NT2/D1 (cell line): ENCODE measurements at regions not wholly inside any gene's neighbourhood (a gene's known extent, or its start where the extent isn't known, plus 50 kb on each side); places are given as distances from the start of the nearest gene placed in this dataset.

ENCODE experiments used
- DNase-seq: peaks from one replicate; pipeline ENCODE4 v3.0.0-alpha.2; 2011; ENCODE audit warnings: low read depth, low spot score
- H3K27me3 ChIP-seq: 2 replicates; pipeline ENCODE4 v1.6.0; 2011; ENCODE audit warnings: mild to moderate bottlenecking; ENCODE audit not compliant: insufficient read length, insufficient read depth
- H3K36me3 ChIP-seq: 2 replicates; pipeline ENCODE4 v1.6.1; 2011; ENCODE audit warnings: mild to moderate bottlenecking, low read length, mixed read lengths; ENCODE audit not compliant: insufficient read depth, insufficient read length
- H3K4me1 ChIP-seq: 2 replicates; pipeline ENCODE4 v1.5.1; 2011; ENCODE audit not compliant: insufficient read depth, insufficient read length
- H3K4me3 ChIP-seq: 2 replicates; pipeline ENCODE4 v1.5.1; 2011; ENCODE audit warnings: low read depth; ENCODE audit not compliant: insufficient read length
- H3K9ac ChIP-seq: 2 replicates; pipeline ENCODE4 v1.6.0; 2011; ENCODE audit warnings: low read depth; ENCODE audit not compliant: insufficient read length
- H3K9me3 ChIP-seq: 2 replicates; pipeline ENCODE4 v1.5.1; 2011; ENCODE audit warnings: mild to moderate bottlenecking, low read length; ENCODE audit not compliant: insufficient read depth
- SUZ12 ChIP-seq: IDR thresholded peaks from 2 replicates; pipeline ENCODE4 v1.6.1; 2011; ENCODE audit not compliant: insufficient read length, insufficient read depth; ENCODE audit errors: extremely low read depth
- YY1 ChIP-seq: IDR thresholded peaks from 2 replicates; pipeline ENCODE4 v1.6.1; 2011; ENCODE audit not compliant: insufficient read length, insufficient read depth
- ZNF274 ChIP-seq: IDR thresholded peaks from 2 replicates; pipeline ENCODE4 v1.6.1; 2011; ENCODE audit warnings: mild to moderate bottlenecking, low read depth, low read length

- Histone ChIP-seq H3K27me3 (no peaks in the 10 kb centered on the region), H3K9me3 (no peaks in the 10 kb centered on the region)
- no peak for DNase-seq
Observed at GRCh38 chr18:57270156-57270555, 82.2 kb upstream of the ST8SIA3 start.

GRCh38 chr18:57273194-57273593 lies 79.2 kb upstream of the ST8SIA3 start:
- H3K36me3 ChIP-seq, result no peaks in the 10 kb centered on the region
- no peak overlapping the region for H3K4me3 ChIP-seq
- H3K9me3 ChIP-seq, result no peaks in the 10 kb centered on the region
- TF ChIP-seq ZNF274 (no peak), SUZ12 (no peak), YY1 (no peak)
- H3K27me3 ChIP-seq, result no peaks in the 10 kb centered on the region
- DNase-seq, result no peak
- no peaks in the 10 kb centered on the region for H3K4me1 ChIP-seq
- H3K9ac ChIP-seq, result no peak overlapping the region

More at GRCh38 chr18:57270156-57270555, 82.2 kb upstream of the ST8SIA3 start:
- TF ChIP-seq ZNF274 (no peak), SUZ12 (no peak)
- H3K4me1 ChIP-seq, result no peaks in the 10 kb centered on the region
- H3K4me3 ChIP-seq, result no peak overlapping the region
- no peak overlapping the region for H3K9ac ChIP-seq
- H3K36me3 ChIP-seq, result no peaks in the 10 kb centered on the region

DNA sequence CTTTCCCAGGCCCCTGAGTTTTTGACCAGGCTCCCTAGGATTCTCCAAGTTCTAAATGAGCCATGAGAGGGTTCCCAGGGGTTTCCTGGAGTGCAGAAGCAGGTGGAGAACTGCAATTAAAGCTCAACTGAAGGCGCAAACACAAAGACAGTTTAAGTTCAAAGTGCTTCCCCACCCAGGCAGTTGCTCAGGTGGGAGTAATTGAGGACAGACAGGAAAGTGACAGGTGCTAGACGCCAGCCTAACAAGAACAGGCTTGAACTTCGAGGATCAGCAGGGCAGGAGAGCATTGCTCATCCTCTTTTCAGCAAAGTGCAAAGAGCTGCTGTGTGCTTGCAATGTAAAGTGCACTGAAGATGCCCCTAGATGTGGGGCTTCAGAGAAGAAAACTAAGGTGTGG lies 77.2 kb upstream of the ST8SIA3 start:
- Histone ChIP-seq H3K36me3 (no peaks in the 10 kb centered on the region), H3K4me1 (no peaks in the 10 kb centered on the region), H3K27me3 (no peaks in the 10 kb centered on the region), H3K9ac (no peak overlapping the region), H3K9me3 (no peaks in the 10 kb centered on the region), H3K4me3 (no peak overlapping the region)
- no peak for DNase-seq
- no peak for TF ChIP-seq ZNF274

- no peak for DNase-seq
- H3K9me3 ChIP-seq, result no peaks in the 10 kb centered on the region
- TF ChIP-seq ZNF274 (no peak), YY1 (no peak), SUZ12 (no peak)
Observed at GRCh38 chr18:57276829-57277228, 75.5 kb upstream of the ST8SIA3 start.

DNA sequence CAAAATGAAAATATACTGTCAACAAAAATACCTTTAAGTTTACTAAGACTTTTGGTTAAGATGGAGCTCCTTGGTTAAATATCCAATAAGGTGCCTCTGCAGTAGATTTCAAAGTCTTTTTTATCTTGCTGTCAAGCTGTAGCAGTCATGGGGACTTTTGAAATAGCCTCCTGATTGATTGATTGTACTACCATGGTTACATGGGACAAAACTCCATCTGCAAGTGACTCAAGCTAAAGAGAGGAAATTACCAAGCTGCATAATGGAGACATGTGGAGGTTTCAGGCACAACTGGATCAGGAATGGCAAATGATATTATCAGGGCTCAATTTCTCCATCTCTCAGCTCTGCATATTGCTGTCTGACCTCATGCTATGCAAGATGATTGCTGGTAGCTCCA lies 73.4 kb upstream of the ST8SIA3 start:
- TF ChIP-seq ZNF274, result no peak
- TF ChIP-seq YY1, result no peak
- no peak for TF ChIP-seq SUZ12
- Histone ChIP-seq H3K4me3 (no peak overlapping the region), H3K9ac (no peak overlapping the region), H3K27me3 (no peaks in the 10 kb centered on the region), H3K4me1 (no peaks in the 10 kb centered on the region), H3K9me3 (no peaks in the 10 kb centered on the region), H3K36me3 (no peaks in the 10 kb centered on the region)
- no peak for DNase-seq

More at GRCh38 chr18:57276829-57277228, 75.5 kb upstream of the ST8SIA3 start:
- H3K9ac ChIP-seq, result no peak overlapping the region
- H3K36me3 ChIP-seq, result no peaks in the 10 kb centered on the region
- no peaks in the 10 kb centered on the region for H3K27me3 ChIP-seq
- H3K4me1 ChIP-seq, result no peaks in the 10 kb centered on the region
- no peak overlapping the region for H3K4me3 ChIP-seq

DNA sequence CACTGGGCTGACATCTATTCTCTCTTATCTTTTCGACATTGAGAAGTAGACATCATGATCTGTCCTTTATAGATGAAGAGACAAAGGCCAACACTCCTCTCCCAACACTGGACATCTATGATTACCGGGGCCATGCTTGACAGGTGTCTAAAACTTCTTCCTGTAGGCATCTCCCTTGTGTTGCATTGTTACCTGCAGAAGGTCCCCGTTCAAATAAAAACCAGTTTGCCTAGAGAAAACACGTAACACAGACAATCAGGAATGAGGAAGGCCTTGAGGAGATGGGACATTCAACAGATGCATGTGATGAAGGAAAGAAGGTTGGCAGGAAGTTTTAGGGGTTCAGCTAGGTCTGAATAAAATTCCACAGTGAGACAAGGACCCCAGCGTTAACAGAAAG lies 70.8 kb upstream of the ST8SIA3 start:
- H3K36me3 ChIP-seq, result no peaks in the 10 kb centered on the region
- TF ChIP-seq SUZ12 (no peak), YY1 (no peak), ZNF274 (no peak)
- no peak overlapping the region for H3K4me3 ChIP-seq
- no peak overlapping the region for H3K9ac ChIP-seq
- no peaks in the 10 kb centered on the region for H3K4me1 ChIP-seq
- DNase-seq, result no peak
- no peaks in the 10 kb centered on the region for H3K9me3 ChIP-seq
- H3K27me3 ChIP-seq, result no peaks in the 10 kb centered on the region

DNA sequence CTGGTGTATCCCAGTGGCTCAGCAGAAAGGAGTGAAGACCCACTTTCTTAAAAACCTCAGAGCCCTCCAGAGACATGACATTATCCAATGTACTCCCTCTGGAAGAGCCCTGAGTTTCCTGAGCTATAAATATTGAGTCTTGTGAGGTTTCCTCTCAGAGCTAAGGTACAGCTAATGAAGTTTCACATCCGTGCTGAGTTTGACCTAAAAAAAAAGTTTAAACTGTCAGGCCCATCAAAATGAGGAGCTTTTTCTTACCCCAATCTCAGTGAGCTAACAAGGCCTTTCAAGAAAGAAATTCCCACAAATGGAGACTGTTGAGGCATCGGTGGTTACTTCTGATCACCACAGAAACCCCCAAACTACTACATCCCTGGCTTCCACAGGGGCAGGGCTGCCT lies 65.4 kb upstream of the ST8SIA3 start:
- Histone ChIP-seq H3K9ac (no peak overlapping the region), H3K27me3 (no peaks in the 10 kb centered on the region), H3K9me3 (no peaks in the 10 kb centered on the region; the same call in 1 of the 2 replicates), H3K4me3 (no peak overlapping the region), H3K4me1 (no peaks in the 10 kb centered on the region), H3K36me3 (no peaks in the 10 kb centered on the region)
- TF ChIP-seq YY1 (no peak), SUZ12 (no peak), ZNF274 (no peak)
- no peak for DNase-seq

- Histone ChIP-seq H3K9me3 (no peaks in the 10 kb centered on the region; the same call in 1 of the 2 replicates), H3K4me1 (no peaks in the 10 kb centered on the region), H3K9ac (no peak overlapping the region), H3K27me3 (no peaks in the 10 kb centered on the region), H3K36me3 (no peaks in the 10 kb centered on the region), H3K4me3 (no peak overlapping the region)
- DNase-seq, result no peak
- TF ChIP-seq YY1 (no peak), ZNF274 (no peak), SUZ12 (no peak)
Observed at GRCh38 chr18:57287766-57288165, 64.6 kb upstream of the ST8SIA3 start.
